Gastroesophageal sphincter (tissue), 4 donors: ENCODE measurements at regions not wholly inside any gene's neighbourhood (a gene's known extent, or its start where the extent isn't known, plus 50 kb on each side); places are given as distances from the start of the nearest gene placed in this dataset.
A peak's percentile ranks its signal among the peaks of the same experiment; 100 is the strongest.

Source experiments
- ATAC-seq: fragments of 150-250 bp; one replicate; pipeline ENCODE4 v1.9.1; 2016; ENCODE audit warnings: mild to moderate bottlenecking, moderate library complexity
- H3K27ac ChIP-seq, 4 donors: fragments of 200-600 bp; sonication (generic) in 3 of 4; 1 replicate in 3 of 4; 2 replicates in 1 of 4; pipeline ENCODE4 v1.5.1; 2016 to 2019
- H3K27me3 ChIP-seq: fragments of 200-600 bp; sonication (generic); one replicate; pipeline ENCODE4 v1.5.1; 2019
- H3K36me3 ChIP-seq, 2 donors: fragments of 200-600 bp; sonication (generic); one replicate each; pipeline ENCODE4 v1.5.1; 2019; ENCODE audit warnings: control low read depth in 1 of 2
- H3K4me1 ChIP-seq, 3 donors: fragments of 200-600 bp; sonication (generic); 1 replicate in 2 of 3; 2 replicates in 1 of 3; pipeline ENCODE4 v1.5.1; 2016 to 2019; ENCODE audit warnings: control low read depth in 2 of 3
- H3K4me3 ChIP-seq, 2 donors: fragments of 200-600 bp; sonication (generic); one replicate each; pipeline ENCODE4 v1.5.1; 2019; ENCODE audit warnings: mild to moderate bottlenecking in 1 of 2, moderate library complexity in 1 of 2
- H3K9me3 ChIP-seq, 3 donors: fragments of 200-600 bp; sonication (generic); one replicate each; pipeline ENCODE4 v1.5.1; 2017 to 2019; ENCODE audit warnings: control low read depth in 2 of 3
- EP300 ChIP-seq: sonication (generic); formaldehyde crosslinking; IDR thresholded peaks from one replicate; pipeline ENCODE4 v1.6.1; 2017; ENCODE audit warnings: antibody characterized with exemption, mild to moderate bottlenecking
- POLR2A ChIP-seq, 2 donors: fragments of 450-650 bp; IDR thresholded peaks; one replicate each; pipeline ENCODE4 v1.6.1; 2017; ENCODE audit warnings: antibody characterized with exemption in 2 of 2, mild to moderate bottlenecking in 2 of 2, moderate library complexity in 1 of 2
- POLR2AphosphoS5 ChIP-seq: sonication (generic); formaldehyde crosslinking; IDR thresholded peaks from one replicate; pipeline ENCODE4 v1.6.1; 2017; ENCODE audit warnings: antibody characterized with exemption
- WGBS, 2 donors: methylation state at CpG; one replicate each; pipeline ENCODE4 v1.1.5; 2018; ENCODE audit warnings: low coverage in 1 of 2; 5-methylcytosine and 5-hydroxymethylcytosine counted together
- TF ChIP-seq, protein P1 (sequence below), 4 experiments: fragments of 200-600 bp in 2 of 4; fragments of 450-650 bp in 2 of 4; sonication (generic) in 1 of 4; IDR thresholded peaks; one replicate each; pipeline ENCODE4 v1.5.1; 2017 to 2019; ENCODE audit warnings: antibody characterized with exemption in 4 of 4, mild to moderate bottlenecking in 2 of 4, moderate library complexity in 2 of 4

DNA sequence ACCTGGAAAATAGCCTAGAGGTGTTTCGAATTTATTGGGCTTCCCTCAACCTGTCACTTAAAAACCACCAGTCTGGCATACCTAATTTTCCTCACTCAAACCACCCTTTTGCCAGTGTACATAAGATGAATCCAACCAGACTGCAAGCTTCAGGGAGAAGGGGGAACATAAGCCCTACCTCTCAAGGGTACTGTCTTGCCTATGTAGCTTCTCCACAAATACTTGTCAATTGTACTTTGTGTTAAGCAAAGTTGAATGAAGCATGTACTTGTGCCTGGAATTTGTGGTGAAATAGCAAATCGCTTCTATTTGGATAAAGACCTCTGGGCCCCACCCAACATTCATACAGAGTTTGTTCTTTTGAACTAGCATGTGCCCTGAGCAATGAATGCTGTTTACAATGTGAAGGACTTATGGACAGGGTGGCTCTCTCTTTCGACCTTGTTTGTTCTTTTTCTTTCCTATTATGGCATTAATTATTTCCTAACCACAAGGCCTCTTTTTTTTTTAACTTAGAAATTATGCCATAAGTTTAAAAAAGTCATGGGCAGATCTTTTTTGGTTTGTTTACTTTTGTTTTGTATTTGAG, 580.2 kb downstream of the EBF1 start:
- Histone ChIP-seq H3K27ac (no peak overlapping the region), H3K27me3 (no peaks in the 10 kb centered on the region), H3K9me3 (no peaks in the 10 kb centered on the region), H3K4me1 (peaks cover 0 to 8% (median 0%) of the 10 kb centered on the region in 3 donors), H3K36me3 (no peaks in the 10 kb centered on the region), H3K4me3 (no peak overlapping the region)
- WGBS, 2 donors = 65 to 77% methylated on average over 3 of the region's 3 CpGs
- peak; percentile 63 for ATAC-seq
- TF ChIP-seq EP300 (no peak), POLR2AphosphoS5 (no peak), POLR2A (IDR thresholded peaks at IDR 0.05) (no peak)
- TF ChIP-seq, protein P1, sequence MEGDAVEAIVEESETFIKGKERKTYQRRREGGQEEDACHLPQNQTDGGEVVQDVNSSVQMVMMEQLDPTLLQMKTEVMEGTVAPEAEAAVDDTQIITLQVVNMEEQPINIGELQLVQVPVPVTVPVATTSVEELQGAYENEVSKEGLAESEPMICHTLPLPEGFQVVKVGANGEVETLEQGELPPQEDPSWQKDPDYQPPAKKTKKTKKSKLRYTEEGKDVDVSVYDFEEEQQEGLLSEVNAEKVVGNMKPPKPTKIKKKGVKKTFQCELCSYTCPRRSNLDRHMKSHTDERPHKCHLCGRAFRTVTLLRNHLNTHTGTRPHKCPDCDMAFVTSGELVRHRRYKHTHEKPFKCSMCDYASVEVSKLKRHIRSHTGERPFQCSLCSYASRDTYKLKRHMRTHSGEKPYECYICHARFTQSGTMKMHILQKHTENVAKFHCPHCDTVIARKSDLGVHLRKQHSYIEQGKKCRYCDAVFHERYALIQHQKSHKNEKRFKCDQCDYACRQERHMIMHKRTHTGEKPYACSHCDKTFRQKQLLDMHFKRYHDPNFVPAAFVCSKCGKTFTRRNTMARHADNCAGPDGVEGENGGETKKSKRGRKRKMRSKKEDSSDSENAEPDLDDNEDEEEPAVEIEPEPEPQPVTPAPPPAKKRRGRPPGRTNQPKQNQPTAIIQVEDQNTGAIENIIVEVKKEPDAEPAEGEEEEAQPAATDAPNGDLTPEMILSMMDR (IDR thresholded peaks at IDR 0.05) = no peak

DNA sequence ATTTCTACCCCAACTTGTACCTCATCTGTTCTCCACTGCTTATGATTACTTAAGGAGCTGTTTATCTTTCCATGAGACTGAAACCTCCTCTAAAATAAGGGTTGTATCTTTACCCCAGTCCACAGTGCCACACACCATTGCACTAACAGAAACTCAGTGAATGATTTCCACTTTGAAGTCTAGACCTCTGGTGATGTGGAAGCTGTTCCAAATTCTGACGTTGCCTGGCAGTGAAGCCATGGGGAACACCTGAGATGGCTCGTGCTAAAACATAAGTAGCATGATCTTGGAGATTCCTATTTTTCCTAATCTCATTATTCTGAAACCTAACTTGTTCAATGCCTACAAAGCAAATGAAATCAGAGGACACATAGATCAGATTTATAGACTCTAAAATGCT, 583.2 kb downstream of the EBF1 start:
- H3K4me1 ChIP-seq = no peaks in the 10 kb centered on the region
- no peak for ATAC-seq
- H3K4me3 ChIP-seq = no peak overlapping the region
- 69 to 75% methylated on average over 2 of the region's 2 CpGs for WGBS, 2 donors
- H3K27me3 ChIP-seq = no peaks in the 10 kb centered on the region
- no peak for TF ChIP-seq EP300
- TF ChIP-seq POLR2A (IDR thresholded peaks at IDR 0.05) = no peak
- no peak for TF ChIP-seq POLR2AphosphoS5
- TF ChIP-seq, protein P1 (IDR thresholded peaks at IDR 0.05) = no peak
- no peaks in the 10 kb centered on the region for H3K9me3 ChIP-seq
- H3K27ac ChIP-seq = no peak overlapping the region
- no peaks in the 10 kb centered on the region for H3K36me3 ChIP-seq

DNA sequence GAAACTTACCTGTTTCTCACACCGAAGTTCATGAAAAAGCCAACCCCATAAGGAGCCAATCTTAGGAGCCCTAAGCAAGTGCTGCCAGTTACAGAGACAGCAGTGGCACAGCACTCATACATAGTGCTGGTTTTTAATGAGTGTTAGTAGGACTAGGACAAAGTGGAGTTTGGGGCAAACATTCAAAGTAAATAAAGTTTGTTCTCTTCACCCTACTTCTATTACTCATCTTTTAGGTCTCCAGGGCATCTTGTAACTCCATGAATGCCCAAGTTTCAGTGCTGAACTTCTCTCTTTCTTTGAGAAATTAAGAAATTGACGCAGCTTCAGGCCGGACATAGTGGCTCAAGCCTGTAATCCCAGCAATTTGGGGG, 584.7 kb downstream of the EBF1 start:
- Histone ChIP-seq H3K4me1 (no peaks in the 10 kb centered on the region), H3K27ac (peak overlapping the region in 2 of 4 donors; percentile 2 to 14), H3K4me3 (no peak overlapping the region), H3K27me3 (no peaks in the 10 kb centered on the region), H3K9me3 (no peaks in the 10 kb centered on the region), H3K36me3 (no peaks in the 10 kb centered on the region)
- no peak for ATAC-seq
- 64 to 80% methylated on average over 2 to 3 of the region's 3 CpGs for WGBS, 2 donors
- no peak for TF ChIP-seq EP300
- TF ChIP-seq POLR2AphosphoS5 = no peak
- TF ChIP-seq POLR2A (IDR thresholded peaks at IDR 0.05) = no peak
- TF ChIP-seq, protein P1 (IDR thresholded peaks at IDR 0.05) = no peak

DNA sequence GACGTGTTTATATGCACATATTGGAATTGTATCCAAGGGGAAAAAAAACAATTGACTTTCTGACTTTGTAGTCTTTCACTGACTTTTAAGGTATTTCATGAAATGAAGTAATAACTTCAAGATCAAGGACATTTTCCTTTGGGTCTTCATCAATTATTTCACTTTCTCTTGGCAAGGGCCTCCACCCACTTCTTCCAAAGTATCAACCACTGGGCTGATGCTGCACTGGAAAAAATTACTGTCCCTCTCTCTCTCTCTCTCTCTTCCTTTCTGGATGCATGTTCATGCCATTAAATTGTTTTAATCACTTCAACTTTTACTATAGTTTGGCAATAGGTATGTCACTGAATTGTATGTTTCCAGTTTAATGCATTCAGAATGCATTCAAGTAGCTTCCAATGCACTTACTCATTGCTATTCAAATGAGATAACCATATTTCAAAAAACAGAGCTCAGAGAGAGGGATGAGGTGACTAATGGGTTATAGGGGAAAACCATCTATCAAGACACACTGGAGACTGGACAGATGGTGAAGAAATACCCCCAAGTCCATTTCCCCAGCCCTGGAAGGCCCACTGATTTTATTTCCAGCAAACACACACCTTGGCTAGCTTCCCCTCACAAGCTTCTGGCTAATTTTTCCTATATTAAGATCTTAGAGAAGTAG, 585.3 kb downstream of the EBF1 start:
- H3K9me3 ChIP-seq = no peaks in the 10 kb centered on the region
- H3K27me3 ChIP-seq = no peaks in the 10 kb centered on the region
- H3K4me3 ChIP-seq = no peak overlapping the region
- H3K36me3 ChIP-seq = no peaks in the 10 kb centered on the region
- no peaks in the 10 kb centered on the region for H3K4me1 ChIP-seq
- peak overlapping the region in 2 of 4 donors; percentile 14 to 38 for H3K27ac ChIP-seq
- TF ChIP-seq, protein P1 (IDR thresholded peaks at IDR 0.05) = no peak
- no peak for TF ChIP-seq EP300
- no peak for TF ChIP-seq POLR2AphosphoS5
- no peak for TF ChIP-seq POLR2A (IDR thresholded peaks at IDR 0.05)
- WGBS, 2 donors = 20 to 27% methylated on average over 1 of the region's 1 CpG
- ATAC-seq = peak; percentile 84
